ENCODE measurements at regions not wholly inside any gene's neighbourhood (a gene's known extent, or its start where the extent isn't known, plus 50 kb on each side); places are given as distances from the start of the nearest gene placed in this dataset.

DNA sequence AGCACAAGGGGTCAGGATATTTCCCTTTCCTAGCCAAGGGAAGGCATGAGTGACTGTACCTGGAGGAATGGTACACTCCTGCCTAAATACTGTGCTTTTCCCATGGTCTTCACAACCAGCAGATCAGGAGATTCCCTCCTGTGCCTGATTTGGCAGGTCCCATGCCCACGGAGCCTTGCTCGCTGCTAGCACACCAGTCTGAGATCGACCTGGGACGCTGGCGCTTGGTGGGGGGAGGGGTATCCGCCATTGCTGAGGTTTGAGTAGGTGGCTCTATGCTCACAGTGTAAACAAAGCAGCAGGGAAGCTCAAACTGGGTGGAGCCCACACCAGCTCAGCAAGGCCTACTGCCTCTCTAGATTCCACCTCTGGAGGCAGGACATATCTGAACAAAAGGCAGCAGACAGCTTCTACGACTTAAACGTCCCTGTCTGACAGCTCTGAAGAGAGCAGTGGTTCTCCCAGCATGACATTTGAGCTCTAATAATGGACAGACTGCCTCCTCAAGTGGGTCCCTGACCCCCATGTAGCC, 486.0 kb upstream of the CHRM3 start:
- DNase-seq (ENCODE audit: low read depth), result no peak

DNA sequence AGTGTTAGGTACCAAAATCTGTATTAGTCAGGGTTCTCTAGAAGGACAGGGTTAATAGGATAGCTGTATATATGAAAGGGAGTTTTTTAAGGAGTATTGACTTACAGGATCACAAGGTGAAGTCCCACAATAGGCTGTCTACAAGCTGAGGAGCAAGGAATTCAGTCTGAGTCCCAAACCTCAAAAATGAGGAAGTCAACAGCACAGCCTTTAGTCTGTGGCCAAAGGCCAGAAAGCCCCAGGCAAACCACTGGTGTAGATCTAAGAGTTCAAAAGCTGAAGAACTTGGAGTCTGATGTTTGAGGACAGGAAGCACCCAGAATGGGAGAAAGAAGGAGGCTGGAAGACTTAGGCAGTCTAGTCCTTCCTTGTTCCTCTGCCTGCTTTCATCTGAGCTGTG, 487.5 kb upstream of the CHRM3 start:
- no peak for DNase-seq (ENCODE audit: low read depth)

DNA sequence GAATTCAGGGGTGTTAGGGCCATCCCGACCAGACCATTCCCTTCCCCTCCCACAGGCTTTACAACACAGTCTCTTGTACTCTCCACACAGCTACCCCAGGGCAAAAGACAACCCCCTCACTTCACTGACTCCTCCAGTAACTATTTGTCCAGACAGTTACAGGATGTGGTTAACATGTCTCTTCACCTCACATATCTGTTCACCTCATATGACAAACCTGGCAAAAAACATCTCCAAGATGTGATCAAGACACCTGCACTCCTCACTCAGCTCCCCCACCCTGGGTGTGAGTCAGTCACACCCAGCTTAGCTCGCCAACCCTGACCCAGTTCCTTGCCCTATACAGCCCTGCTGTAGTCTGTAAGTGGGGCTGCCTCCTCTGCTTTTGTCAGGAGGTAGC, 490.5 kb upstream of the CHRM3 start:
- DNase-seq (ENCODE audit: low read depth), result no peak

DNA sequence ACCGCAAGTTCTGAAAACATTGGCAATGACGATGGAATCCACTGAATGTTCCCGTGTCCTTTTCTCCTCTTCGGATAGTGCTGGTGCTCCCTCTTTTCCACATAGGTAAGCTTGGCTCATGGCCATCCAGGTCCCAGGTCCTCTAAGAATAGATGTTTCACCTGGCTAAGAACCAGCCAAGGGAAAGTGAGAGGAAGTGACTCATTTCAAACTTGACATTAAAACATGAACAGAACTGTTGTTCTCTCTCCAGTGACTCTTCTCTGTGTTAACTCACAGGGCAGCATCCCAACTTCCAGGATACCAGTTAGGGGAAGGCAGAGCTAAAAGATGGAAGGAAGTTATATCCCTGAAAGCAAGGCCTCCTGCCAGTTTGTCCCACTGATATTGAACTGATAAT, 493.8 kb upstream of the CHRM3 start:
- no peak for DNase-seq (ENCODE audit: low read depth)

DNA sequence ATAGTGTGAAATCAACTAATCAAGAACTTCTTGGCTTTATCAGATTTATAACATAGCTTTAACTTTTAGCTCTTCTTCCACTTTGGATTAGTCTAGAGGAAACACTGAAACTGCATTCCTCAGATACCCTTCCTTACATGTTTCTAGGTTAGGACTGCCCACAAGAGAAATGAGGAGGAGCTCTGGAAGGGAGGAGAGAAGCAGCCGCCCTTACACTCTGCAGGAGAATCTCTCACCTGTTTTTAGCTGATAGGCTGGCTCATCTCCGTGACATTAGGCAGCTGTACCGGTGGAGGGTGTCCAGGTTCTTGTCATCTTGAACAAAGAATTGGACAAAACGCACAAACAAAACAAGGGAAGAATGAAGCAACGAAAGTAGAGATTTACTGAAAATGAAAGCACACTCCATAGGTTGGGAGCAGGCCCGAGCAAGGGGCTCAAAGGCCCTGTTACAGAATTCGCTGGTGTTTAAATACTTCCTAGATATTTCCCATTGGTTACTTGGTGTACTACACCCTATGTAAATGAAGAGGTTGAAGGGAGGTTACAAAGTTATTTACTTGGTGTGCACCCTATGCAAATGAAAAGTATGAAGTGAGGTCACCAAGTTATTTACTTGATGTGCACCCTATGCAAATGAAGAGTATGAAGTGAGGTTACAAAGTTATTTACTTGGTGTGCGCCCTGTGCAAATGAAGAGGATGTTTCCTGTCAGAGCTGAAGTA, 524.9 kb upstream of the CHRM3 start:
- no peak for DNase-seq (ENCODE audit: low read depth)

DNA sequence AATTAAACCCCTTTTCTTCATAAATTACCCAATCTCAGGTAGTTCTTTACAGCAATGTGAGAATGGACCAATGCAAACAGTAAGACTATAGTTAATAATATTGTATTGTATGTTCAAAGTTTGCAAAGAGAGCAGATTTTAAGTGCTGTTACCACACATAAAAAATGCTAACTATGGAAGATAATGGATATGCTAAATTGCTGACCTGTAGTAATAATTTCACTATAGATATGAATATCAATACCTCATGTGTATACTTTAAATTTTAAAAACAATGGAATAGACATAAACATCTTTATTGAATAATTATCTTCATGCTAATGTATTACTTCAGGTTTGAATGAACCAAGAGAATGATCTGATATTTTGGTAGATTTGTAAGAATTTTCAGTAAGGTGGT, 552.4 kb upstream of the CHRM3 start:
- DNase-seq (ENCODE audit: low read depth), result no peak

DNA sequence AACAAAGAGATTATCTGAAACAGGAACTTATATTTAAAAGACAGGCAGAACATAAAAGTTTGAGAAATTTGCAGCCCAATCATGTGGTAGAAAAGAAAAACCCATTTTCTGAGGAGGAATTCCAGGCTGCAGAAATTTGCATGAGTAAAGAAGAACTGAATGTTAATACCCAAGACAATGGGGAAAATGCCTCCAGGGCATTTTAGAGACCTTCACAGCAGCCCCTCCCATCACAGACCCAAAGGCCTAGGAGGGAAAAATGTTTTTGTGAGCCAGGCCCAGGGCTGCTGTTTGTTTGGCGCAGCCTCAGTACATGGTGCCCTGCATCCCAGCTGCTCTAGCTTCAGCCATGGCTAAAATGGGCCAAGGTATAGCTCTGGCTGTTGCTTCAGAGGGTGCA, 554.3 kb upstream of the CHRM3 start:
- DNase-seq (ENCODE audit: low read depth), result no peak

DNA sequence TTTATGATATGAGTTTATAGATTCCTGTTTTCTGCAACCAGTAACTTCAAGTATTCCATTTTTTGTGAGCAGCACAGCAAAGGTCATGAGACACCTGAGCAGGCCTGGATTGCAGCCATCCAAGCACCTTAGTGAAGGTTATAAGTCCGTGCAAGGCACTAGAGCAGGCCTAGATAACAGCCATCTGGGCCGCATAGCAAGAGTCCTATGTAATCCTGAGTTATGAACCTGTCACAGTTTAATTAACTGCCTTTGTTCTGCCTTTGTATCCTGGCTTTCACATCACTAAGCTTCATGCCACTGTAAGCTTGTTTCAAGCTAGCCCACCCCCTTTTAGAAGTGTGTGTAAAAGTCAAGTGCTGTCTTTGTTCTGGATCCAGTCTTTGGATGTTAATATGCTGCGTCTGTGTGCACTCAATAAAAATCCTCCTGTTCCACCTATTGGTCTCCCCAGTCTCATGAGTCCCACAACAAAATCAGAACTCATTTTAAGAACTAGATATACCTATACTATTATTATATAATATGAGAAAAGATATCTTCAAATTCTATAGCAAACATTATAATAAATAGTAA, 556.2 kb upstream of the CHRM3 start:
- no peak for DNase-seq (ENCODE audit: low read depth)

DNA sequence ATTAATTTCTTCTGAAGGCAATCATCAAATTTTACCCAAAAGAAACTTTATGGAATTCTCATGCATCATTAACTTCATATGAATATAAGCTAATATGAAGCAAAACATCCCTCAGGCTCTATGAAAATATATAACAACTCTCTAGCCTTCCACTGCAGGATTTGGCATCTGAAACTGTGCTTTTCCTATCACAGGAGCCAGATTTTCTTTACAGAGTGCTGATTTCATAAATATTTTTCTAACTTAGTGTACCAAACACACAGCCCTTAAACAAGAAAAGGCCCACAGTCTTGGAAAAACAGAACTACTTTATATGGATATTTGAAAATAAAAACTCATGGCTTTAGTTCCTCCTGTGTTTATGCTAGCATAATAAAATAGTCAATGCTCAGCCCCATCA, 559.5 kb upstream of the CHRM3 start:
- DNase-seq (ENCODE audit: low read depth), result no peak

DNA sequence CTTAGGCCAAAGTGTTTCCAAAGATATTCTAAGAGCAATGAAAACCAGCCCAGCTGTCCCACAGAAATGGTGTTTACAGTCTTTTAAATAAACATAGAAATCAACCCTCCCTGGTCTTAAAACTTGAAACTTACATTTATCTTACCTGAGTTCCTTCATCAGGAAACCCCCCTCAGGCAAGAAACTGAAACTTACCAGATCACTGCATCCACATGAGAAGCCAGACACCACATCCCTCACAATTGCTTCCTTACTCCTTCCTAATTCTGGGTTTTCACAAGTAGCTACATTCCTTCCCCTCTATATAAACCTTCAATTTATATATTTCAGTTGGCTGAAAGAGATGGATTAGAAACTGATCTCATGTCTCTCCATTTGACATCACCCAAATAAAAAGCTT, 563.0 kb upstream of the CHRM3 start:
- DNase-seq (ENCODE audit: low read depth), result no peak

DNA sequence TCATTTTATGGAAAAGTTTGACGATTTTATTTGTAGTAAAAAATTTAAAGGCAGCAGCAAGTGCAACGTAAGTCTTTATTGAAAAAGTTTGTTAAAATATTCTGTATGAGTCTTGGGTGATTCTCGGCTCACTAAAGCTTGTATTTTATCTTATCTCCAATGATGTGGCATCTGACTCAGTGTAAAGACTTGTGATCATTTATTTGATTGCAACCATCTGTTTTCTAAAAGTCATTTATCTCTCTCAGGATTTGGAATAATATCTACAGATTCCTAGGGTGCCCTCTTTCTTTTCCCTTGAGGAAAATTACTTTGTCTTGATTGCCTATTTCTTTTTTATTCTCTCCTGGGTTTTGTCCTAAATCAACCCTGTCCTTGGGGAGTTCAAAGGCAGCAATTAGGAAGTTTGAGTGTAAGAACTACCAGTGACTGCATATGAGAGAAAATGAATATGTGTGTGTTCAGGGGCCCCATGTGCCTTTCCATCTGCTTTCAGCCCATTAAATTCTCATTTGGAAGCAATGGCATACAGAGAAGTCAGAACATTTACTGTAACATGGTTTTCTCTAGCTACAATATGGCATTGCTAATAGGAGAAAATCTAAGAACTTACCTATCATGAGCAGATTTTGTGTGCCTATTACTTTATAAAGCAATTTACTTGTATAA, 575.0 kb upstream of the CHRM3 start:
- no peak for DNase-seq (ENCODE audit: low read depth)

DNA sequence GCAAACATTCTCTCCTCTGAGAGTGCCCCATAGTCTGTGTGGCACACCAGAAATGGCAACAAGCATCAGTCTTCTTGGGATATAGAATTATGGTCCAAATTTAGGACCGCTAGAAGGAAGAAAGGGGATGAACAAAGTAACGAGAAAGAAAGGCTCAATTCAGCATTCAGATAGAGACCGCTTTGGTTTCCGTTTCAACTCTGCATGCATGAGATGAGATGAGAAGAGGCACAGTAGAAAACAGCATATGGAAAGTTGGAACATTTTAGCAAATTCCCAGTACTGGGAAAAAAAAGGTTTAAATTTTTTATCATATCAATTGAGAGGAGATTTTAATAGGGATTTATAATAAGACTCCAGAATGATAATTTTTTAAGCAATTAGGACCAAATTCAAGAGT, 595.5 kb upstream of the CHRM3 start:
- DNase-seq (ENCODE audit: low read depth), result no peak

DNA sequence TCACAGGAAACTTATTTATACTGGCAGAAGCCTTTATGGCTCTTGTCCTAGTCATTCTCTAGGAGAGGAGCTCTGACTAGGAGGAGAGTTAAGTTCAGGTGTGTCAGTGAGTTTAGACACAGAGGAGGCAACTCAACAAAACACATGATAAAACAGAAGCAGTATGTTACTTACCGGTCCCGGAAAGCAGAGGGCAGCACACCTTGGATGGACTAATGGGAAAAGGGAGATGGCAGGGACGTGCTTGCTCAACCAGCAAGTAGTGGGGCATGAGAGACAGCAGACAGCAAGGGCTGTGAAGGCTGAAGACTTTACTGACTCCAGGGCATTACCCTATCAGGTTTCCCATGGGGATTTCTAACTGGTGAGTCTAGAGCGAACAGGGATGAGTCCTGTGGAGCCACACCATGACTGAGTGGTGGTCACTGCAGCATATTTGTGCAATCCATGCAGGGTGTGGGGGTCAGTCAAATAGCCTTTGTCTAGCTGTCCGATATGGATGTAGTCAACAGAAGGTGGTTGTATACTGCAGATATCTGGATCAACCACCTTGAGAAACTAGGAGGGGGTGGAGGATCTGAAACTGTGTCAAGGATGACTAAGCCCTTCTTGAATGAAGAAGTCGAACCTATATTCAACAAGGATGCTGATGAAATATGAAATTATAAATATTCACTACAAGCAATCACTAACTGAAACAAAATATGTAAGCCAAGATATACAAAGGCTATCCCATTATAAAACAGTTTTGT, 596.3 kb upstream of the CHRM3 start:
- DNase-seq (ENCODE audit: low read depth), result no peak

DNA sequence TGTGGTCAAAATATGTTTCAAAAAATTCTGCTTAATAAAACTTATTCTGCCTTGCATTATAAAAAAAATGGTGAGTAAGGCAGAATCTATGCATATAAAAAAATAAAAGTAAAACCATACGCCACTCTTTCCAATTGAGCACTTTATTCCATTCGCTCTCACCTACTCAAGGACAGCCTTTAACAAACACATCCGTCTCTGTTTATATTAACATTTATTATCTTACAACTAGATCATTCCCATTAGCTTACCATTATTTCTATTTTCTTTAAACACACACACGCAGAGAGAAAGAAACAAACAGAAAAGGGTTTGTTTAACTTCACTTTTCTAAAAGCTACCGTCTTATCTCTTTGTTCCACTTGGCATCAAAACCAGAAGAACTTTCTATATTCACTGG, 598.9 kb upstream of the CHRM3 start:
- no peak for DNase-seq (ENCODE audit: low read depth)

DNA sequence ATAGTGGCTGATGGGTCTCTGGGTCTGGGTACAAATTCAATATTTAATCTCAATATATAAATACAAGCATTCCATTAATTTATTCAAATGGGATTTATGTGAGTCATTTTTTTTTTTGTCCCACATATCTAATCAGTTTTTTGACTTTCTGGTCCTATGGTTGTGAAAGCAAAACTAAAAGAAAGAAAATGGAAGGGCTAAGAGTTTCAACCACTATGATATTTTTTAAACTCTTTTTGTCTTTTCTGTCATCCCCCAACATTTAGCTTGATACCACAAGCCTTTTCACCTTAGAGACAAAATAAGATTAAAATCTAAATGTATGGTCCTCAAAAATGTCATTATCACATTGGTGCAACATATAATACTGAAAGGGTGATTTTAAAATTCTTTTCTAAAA, 602.7 kb upstream of the CHRM3 start:
- DNase-seq (ENCODE audit: low read depth), result no peak

DNA sequence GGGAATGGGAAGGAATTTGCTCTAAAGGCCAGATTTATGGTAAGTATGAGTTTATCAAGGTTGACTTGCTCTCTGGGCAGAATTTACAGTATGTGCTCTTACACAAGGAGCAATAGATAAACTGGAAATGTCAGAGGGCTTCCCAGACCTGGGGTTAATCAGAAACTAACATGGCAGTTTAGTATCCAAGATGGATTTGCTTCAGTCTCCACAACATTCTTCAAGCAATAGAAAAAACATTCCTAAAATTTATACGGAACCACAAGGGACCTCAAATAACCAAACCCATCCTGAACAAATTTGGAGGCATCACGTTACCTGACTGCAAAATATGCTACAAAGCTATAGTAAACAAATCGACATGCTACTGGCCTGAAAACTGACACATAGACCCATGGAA, 606.7 kb upstream of the CHRM3 start:
- DNase-seq (ENCODE audit: low read depth), result no peak

DNA sequence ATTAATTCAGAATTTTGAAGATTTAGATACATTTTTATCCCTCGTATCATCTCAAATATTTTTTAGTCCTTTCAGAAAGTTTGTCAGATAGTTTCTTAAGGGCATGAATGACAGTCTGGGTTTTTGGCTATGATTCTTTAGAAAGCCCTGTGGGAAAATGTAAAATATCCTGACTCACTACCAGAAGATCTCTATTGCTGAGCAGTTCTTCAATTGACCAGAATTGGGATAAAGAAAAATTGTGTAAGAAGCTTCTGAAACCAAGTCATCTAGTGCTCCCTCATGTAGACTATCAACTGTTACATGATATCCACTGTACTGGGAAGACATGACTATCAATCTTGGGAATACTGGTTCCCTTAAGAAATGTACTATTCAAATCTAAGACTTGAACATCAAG, 608.3 kb upstream of the CHRM3 start:
- DNase-seq (ENCODE audit: low read depth), result no peak

DNA sequence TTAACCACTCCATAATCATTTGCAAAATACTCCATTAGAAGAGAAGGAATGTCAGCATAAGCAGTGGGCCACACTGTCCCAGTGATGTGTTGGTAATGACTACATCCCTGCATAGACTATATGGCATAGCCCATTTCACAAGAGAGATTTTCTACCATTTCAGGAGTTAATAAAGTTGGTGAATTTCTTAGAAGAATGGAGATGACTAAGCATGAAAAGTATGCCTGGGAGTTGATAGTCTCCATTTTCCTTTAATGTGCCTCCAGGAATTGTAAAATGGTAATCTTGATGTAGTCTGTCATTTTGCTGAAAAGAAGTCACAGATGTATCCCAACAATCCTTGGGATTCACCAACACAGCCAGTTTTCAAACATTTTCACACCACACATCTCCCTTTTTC, 608.8 kb upstream of the CHRM3 start:
- DNase-seq (ENCODE audit: low read depth), result no peak

DNA sequence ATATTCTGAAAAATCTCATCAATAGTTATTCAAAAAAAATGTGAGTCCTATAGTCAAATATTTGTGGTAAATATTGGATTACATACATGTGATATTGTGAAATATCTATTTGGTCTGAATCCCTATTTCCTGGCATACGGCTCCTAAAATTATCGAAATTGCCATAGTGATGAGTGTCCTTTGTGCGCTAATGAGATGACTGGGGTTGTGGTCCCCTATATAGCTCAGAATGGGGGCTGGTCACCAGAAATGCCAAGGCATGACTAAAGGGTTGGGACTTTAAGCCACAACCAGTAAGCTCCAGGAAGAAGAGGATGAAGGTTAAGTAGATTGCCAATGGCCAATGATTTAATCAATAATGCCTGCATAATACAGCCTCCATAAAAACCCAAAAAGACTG, 610.2 kb upstream of the CHRM3 start:
- DNase-seq (ENCODE audit: low read depth), result no peak

DNA sequence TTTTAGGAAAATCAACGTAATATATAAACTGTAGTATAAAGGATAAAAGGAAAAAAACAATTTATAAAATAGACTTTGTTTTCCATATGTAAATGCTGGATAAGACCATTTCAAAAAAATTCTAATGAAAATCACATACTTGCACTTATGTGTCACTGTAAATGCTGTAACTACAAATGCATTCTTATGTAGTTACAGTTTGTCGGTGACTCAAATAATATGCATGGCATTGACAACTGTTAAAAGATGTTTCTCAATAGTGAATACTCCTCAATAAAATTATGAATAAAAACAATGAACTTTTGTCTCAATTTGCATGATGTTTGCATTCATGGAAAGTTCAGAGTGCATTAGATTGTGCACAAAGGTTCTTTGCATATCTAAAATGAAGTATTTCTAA, 614.0 kb upstream of the CHRM3 start:
- DNase-seq (ENCODE audit: low read depth), result no peak

DNA sequence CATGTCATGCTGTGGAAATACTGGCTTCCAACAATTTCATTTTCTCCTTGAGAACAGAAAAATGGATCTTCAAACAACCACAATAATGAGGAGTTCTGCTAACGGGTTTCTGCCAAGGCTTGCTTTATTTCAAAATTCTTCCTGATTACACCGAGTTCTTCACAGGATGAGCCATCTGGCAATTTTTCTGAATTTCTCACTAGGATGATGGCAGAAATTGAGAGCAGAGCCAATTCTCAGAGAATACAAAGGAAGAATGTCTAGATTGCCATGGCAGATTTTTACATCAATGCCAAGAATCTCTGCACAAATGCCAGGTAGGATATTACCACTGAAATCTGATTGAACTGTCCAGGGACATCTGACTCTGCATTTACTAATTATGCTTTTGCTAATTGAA, 619.0 kb upstream of the CHRM3 start:
- no peak for DNase-seq (ENCODE audit: low read depth)

DNA sequence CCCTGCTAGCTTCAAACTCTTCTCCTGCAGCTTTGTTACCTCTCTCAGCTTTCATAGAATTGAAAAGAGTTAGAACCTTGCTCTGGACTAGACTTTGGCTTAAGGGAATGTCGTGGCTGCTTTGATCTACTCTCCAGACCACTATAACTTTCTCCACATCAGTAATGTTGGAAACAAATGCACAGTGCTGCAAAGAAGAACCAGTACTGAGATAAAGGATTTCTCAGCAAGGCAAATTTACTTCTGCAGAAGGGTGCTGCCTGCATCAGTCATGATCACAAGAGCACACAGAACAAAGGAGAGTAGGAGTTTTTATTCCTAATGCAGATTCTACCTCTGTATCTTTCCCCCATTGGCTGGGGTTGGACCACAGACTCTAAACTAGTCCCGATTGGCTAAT, 621.6 kb upstream of the CHRM3 start:
- DNase-seq (ENCODE audit: low read depth), result no peak

DNA sequence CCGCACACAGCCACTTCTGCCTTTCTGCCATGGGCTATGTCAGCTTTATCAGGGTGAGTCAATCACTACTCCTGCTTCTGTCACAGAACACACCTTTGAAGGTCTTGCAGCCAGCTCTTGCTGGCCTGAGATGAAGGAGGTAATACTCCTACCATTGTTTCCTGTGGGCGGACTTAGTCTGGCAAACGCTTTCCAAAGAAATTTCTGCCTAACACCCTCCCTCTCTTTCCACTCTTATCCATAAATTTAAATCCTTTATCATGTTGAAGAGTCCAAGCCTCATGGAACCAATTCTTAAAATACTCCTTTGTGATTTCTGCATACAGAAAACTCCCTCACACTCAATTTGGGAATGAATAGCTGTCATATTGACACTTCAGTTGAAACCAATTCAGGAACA, 633.1 kb upstream of the CHRM3 start:
- DNase-seq (ENCODE audit: low read depth), result no peak

Data from activated T-cell treated with anti-CD3 and anti-CD28 coated beads for 24 hours (primary cell).